ENCODE measurements at regions not wholly inside any gene's neighbourhood (a gene's known extent, or its start where the extent isn't known, plus 50 kb on each side); places are given as distances from the start of the nearest gene placed in this dataset.

DNA sequence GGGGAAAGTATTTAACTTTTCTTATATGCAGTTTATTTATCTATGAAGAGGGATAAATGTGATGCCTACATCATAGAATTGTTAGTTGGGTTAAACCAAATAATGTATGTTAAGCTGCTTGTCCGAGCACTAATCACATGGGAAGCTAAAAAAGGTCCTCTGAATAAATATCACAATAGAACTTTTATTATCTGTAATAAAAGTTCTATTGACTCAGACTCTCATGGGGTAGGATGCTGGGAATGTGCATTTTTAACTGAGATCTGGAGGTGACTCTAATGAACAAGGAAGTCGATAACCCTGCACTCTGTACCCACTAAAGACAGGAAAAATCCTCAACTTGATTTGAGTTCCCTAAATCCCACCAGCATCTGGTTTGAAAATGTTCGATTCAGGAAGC is 205.9 kb upstream of the IL12B start:
- Histone ChIP-seq H3K27ac (no peak overlapping the region), H3K4me2 (ENCODE audit: unreplicated experiment) (no peak overlapping the region), H3K9ac (no peak overlapping the region), H3K9me2 (ENCODE audit: insufficient read depth) (no peaks in the 10 kb centered on the region), H3K79me2 (ENCODE audit: insufficient read depth) (no peaks in the 10 kb centered on the region), H3K36me3 (ENCODE audit: low read depth) (no peaks in the 10 kb centered on the region), H3F3A (ENCODE audit: insufficient read depth) (no peaks in the 10 kb centered on the region), H4K20me1 (ENCODE audit: insufficient read depth) (no peaks in the 10 kb centered on the region), H3K27me3 (replicated peaks; ENCODE audit: insufficient read depth) (no peaks in the 10 kb centered on the region), H3K9me3 (ENCODE audit: low read depth) (no peaks in the 10 kb centered on the region), H3K4me1 (ENCODE audit: insufficient read depth) (peaks cover 5% of the 10 kb centered on the region; the same call in 1 of the 2 replicates), H3K4me3 (no peak overlapping the region), H2AFZ (no peak overlapping the region)
- 67 to 77% methylated on average over 3 of the region's 3 CpGs for WGBS, 2 experiments (ENCODE audit: low coverage in 1 of 2, low lambda C conversion rate in 2 of 2, missing lambda C conversion rate in 2 of 2)
- in situ Hi-C loops (cut with MboI), result no loop called here
- TF ChIP-seq EZH2phosphoT487 (IDR thresholded peaks at IDR 0.05; ENCODE audit: insufficient read depth, low read depth) (no peak), EZH2 (IDR thresholded peaks at IDR 0.05; ENCODE audit: insufficient read depth, poor library complexity, severe bottlenecking) (no peak)
- DNase-seq, result no peak

DNA sequence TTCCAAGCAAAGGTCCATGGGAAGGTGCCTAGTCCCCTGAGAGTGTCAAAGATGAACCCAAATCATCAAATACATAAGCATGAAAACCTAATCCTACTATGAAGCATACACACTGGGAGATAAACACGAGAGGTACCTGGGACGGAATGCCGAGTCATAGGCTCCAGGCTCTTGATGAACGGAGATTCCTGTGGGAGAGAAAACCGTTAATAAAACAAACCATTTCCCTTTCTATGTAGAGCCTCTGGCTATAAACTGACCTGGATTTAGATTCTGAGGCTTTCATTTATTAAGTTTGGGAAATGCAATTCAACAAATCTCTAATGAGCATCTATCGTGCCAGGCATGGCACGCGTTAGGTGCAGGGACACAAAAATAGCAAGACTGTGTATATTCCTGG is 206.4 kb upstream of the IL12B start:
- Histone ChIP-seq H3K4me1 (ENCODE audit: insufficient read depth) (peaks cover 5% of the 10 kb centered on the region; the same call in 1 of the 2 replicates), H3K4me2 (ENCODE audit: unreplicated experiment) (no peak overlapping the region), H3K4me3 (no peak overlapping the region), H3K36me3 (ENCODE audit: low read depth) (no peaks in the 10 kb centered on the region), H4K20me1 (ENCODE audit: insufficient read depth) (no peaks in the 10 kb centered on the region), H3K9me3 (ENCODE audit: low read depth) (no peaks in the 10 kb centered on the region), H2AFZ (no peak overlapping the region), H3K9ac (no peak overlapping the region), H3K79me2 (ENCODE audit: insufficient read depth) (no peaks in the 10 kb centered on the region), H3K27ac (no peak overlapping the region), H3K27me3 (replicated peaks; ENCODE audit: insufficient read depth) (no peaks in the 10 kb centered on the region), H3K9me2 (ENCODE audit: insufficient read depth) (no peaks in the 10 kb centered on the region), H3F3A (ENCODE audit: insufficient read depth) (no peaks in the 10 kb centered on the region)
- in situ Hi-C loops (cut with MboI), result no loop called here
- 96 to 97% methylated on average over 8 of the region's 8 CpGs for WGBS, 2 experiments (ENCODE audit: low coverage in 1 of 2, low lambda C conversion rate in 2 of 2, missing lambda C conversion rate in 2 of 2)
- DNase-seq, result no peak
- TF ChIP-seq EZH2phosphoT487 (IDR thresholded peaks at IDR 0.05; ENCODE audit: insufficient read depth, low read depth), result no peak
- no peak for TF ChIP-seq EZH2 (IDR thresholded peaks at IDR 0.05; ENCODE audit: insufficient read depth, poor library complexity, severe bottlenecking)

DNA sequence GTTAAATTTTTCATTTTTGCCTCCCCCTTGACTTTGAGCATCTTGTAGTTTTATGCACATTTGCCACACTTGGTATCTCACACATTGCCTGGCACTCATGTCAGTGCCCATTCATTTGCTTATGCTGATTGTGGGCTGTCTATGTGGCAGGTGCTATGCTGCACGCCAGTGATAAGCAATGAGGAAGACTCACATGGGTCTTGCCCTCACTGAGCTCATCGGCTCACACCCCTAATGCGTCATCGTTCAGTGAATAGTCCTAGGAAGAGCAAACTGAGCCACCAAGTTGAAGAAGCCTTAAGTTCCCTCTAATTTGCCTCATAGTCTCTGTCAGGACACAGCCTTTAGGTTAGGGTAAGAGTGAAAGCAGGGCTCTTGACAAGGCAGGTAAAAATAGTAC is 209.4 kb upstream of the IL12B start:
- H3K9me2 ChIP-seq (ENCODE audit: insufficient read depth), result no peaks in the 10 kb centered on the region
- H2AFZ ChIP-seq, result no peak overlapping the region
- no peak overlapping the region for H3K4me3 ChIP-seq
- no peak overlapping the region for H3K9ac ChIP-seq
- WGBS, 2 experiments (ENCODE audit: low coverage in 1 of 2, low lambda C conversion rate in 2 of 2, missing lambda C conversion rate in 2 of 2), result 86 to 94% methylated on average over 4 of the region's 4 CpGs
- no peaks in the 10 kb centered on the region for H3K9me3 ChIP-seq (ENCODE audit: low read depth)
- peaks cover 4% of the 10 kb centered on the region; the same call in 1 of the 2 replicates for H3F3A ChIP-seq (ENCODE audit: insufficient read depth)
- DNase-seq, result no peak
- H3K27ac ChIP-seq, result no peak overlapping the region
- TF ChIP-seq EZH2phosphoT487 (IDR thresholded peaks at IDR 0.05; ENCODE audit: insufficient read depth, low read depth), result no peak
- TF ChIP-seq EZH2 (IDR thresholded peaks at IDR 0.05; ENCODE audit: insufficient read depth, poor library complexity, severe bottlenecking), result no peak
- no peak overlapping the region for H3K4me2 ChIP-seq (ENCODE audit: unreplicated experiment)
- no peaks in the 10 kb centered on the region for H4K20me1 ChIP-seq (ENCODE audit: insufficient read depth)
- no peaks in the 10 kb centered on the region for H3K79me2 ChIP-seq (ENCODE audit: insufficient read depth)
- H3K27me3 ChIP-seq (replicated peaks; ENCODE audit: insufficient read depth), result no peaks in the 10 kb centered on the region
- no peaks in the 10 kb centered on the region for H3K36me3 ChIP-seq (ENCODE audit: low read depth)
- peaks cover 8% of the 10 kb centered on the region for H3K4me1 ChIP-seq (ENCODE audit: insufficient read depth)
- in situ Hi-C loops (cut with MboI), result no loop called here

DNA sequence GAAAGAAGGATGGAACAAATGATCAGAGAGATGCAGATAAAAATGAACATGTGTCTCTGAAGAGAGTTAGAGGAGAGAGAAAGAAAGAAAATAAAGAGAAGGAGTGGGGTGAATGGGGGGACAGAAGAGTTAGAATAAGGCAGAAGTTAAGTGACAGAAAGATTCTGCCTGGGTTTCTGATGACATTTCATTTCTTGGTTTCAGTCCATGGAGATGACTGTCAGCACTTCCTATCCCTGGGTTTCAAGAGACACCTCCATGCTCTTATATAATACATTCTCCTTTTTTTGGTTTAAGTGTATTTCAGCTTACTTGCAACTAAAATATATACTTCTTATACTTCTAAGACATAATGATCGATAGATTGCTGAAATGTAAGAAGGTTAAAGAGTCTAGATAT is 213.0 kb upstream of the IL12B start:
- TF ChIP-seq EZH2phosphoT487 (IDR thresholded peaks at IDR 0.05; ENCODE audit: insufficient read depth, low read depth), result no peak
- TF ChIP-seq EZH2 (IDR thresholded peaks at IDR 0.05; ENCODE audit: insufficient read depth, poor library complexity, severe bottlenecking), result no peak
- H3K27me3 ChIP-seq (replicated peaks; ENCODE audit: insufficient read depth), result no peaks in the 10 kb centered on the region
- no peak overlapping the region for H2AFZ ChIP-seq
- peaks cover 7% of the 10 kb centered on the region; the same call in 1 of the 2 replicates for H3F3A ChIP-seq (ENCODE audit: insufficient read depth)
- H3K27ac ChIP-seq, result no peak overlapping the region
- no peak overlapping the region for H3K4me2 ChIP-seq (ENCODE audit: unreplicated experiment)
- no peak for DNase-seq
- no peaks in the 10 kb centered on the region for H3K36me3 ChIP-seq (ENCODE audit: low read depth)
- no peak overlapping the region for H3K4me3 ChIP-seq
- no peaks in the 10 kb centered on the region for H4K20me1 ChIP-seq (ENCODE audit: insufficient read depth)
- H3K9me2 ChIP-seq (ENCODE audit: insufficient read depth), result 0 out of 2 replicates have a peak, but pooled peaks cover 3% of the 10 kb centered on the region
- H3K9ac ChIP-seq, result no peak overlapping the region
- H3K79me2 ChIP-seq (ENCODE audit: insufficient read depth), result no peaks in the 10 kb centered on the region
- peaks cover 12% of the 10 kb centered on the region for H3K4me1 ChIP-seq (ENCODE audit: insufficient read depth)
- in situ Hi-C loops (cut with MboI), result no loop called here
- no peaks in the 10 kb centered on the region for H3K9me3 ChIP-seq (ENCODE audit: low read depth)
- 47 to 62% methylated on average over 1 of the region's 1 CpG for whole genome bisulfite sequencing, 2 experiments (ENCODE audit: low coverage in 1 of 2, low lambda C conversion rate in 2 of 2, missing lambda C conversion rate in 2 of 2)

DNA sequence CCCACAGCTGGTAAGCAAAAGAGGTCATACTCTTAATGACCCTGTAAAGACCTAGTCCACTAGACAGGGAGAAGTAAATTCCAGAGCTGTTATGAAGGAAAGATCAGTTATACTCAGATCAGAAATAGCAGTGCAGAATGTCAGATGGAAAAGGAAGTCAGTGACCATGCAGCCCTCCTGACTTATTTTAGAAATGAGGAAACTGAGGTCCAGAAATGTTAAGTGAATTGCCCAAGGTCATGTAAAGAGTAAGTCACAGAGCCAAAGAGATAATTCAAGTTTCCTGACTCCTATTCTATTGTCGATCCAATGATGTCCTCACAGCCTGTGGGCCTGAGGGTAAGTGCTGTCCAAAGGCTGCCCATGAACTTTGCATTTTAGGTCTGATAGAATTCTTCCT is 214.9 kb upstream of the IL12B start:
- H3F3A ChIP-seq (ENCODE audit: insufficient read depth), result peaks cover 7% of the 10 kb centered on the region; the same call in 1 of the 2 replicates

More for the DNA sequence above, 214.9 kb upstream of the IL12B start:
- H3K9me2 ChIP-seq (ENCODE audit: insufficient read depth), result 0 out of 2 replicates have a peak, but pooled peaks cover 3% of the 10 kb centered on the region
- H3K4me2 ChIP-seq (ENCODE audit: unreplicated experiment), result no peak overlapping the region
- no peak overlapping the region for H3K9ac ChIP-seq
- H3K79me2 ChIP-seq (ENCODE audit: insufficient read depth), result no peaks in the 10 kb centered on the region
- in situ Hi-C loops (cut with MboI), result no loop called here
- H3K27ac ChIP-seq, result no peak overlapping the region
- DNase-seq, result no peak
- peaks cover 12% of the 10 kb centered on the region for H3K4me1 ChIP-seq (ENCODE audit: insufficient read depth)
- H3K9me3 ChIP-seq (ENCODE audit: low read depth), result no peaks in the 10 kb centered on the region
- H2AFZ ChIP-seq, result no peak overlapping the region
- no peak overlapping the region for H3K4me3 ChIP-seq
- H3K36me3 ChIP-seq (ENCODE audit: low read depth), result no peaks in the 10 kb centered on the region
- TF ChIP-seq EZH2phosphoT487 (IDR thresholded peaks at IDR 0.05; ENCODE audit: insufficient read depth, low read depth), result no peak
- no peak for TF ChIP-seq EZH2 (IDR thresholded peaks at IDR 0.05; ENCODE audit: insufficient read depth, poor library complexity, severe bottlenecking)
- no peaks in the 10 kb centered on the region for H3K27me3 ChIP-seq (replicated peaks; ENCODE audit: insufficient read depth)
- 88 to 91% methylated on average over 1 of the region's 1 CpG for WGBS, 2 experiments (ENCODE audit: low coverage in 1 of 2, low lambda C conversion rate in 2 of 2, missing lambda C conversion rate in 2 of 2)
- no peaks in the 10 kb centered on the region for H4K20me1 ChIP-seq (ENCODE audit: insufficient read depth)

Data from GM23248 (cell line).